ENCODE measurements at regions not wholly inside any gene's neighbourhood (a gene's known extent, or its start where the extent isn't known, plus 50 kb on each side); places are given as distances from the start of the nearest gene placed in this dataset.

GRCh38 chr12:127642208-127642607 is 624.8 kb upstream of the TMEM132C start:
- no peak for DNase-seq

DNA sequence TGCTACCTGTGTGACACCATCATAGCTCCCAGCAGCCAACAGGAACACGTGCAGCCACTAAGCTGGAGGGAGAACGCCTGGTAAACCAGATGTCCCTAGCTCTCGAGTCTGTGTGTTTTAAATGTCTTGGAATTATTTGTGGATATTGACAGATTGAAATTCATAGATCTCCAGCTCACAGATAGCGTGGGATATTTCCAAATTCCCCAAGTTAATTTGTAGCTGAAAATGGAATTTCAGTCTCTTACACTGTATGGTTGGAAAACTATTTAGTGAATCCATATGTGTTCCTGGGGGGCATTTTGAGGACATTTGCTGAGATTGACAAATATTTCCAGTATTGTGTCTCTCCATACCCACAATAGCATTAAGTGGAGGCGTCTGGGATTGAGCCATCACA is 618.6 kb upstream of the TMEM132C start:
- DNase-seq: no peak

DNA sequence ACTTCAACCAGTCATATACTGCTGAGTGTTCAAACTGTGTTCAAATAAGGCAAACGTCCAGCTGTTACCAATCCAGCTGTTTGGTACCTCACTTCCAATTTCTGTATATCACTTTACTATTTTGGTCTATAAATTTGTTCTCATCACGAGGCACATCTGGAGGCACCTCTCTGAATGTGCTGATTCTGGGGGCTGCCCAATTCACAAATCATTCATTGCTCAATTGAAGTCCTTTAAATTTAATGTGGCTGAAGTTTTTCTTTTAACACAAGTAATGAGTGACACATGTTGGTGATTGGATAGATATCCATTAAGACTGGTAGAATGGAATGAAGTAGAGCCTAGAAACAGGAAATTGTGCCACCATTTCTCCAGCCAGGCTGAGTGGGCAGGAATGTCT is 617.0 kb upstream of the TMEM132C start:
- DNase-seq: no peak

DNA sequence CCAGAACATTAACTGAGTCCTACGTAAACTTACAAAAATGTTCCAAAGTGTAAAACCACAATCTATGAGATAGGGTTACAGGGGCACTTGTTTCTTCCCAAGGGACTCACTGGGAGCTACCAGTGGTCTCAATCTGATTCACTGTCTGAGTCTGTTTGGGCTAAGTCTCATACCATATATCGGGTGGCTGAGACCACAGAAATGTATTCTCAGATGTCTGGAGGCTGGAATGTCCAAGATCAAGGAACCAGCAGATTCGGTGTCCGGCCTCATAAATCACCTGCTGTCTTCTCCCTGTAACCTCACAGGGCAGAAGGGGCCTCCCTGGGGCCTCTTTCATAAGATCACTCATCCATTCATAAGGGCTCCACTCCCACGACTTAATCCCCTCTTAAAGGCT is 616.3 kb upstream of the TMEM132C start:
- no peak for DNase-seq

DNA sequence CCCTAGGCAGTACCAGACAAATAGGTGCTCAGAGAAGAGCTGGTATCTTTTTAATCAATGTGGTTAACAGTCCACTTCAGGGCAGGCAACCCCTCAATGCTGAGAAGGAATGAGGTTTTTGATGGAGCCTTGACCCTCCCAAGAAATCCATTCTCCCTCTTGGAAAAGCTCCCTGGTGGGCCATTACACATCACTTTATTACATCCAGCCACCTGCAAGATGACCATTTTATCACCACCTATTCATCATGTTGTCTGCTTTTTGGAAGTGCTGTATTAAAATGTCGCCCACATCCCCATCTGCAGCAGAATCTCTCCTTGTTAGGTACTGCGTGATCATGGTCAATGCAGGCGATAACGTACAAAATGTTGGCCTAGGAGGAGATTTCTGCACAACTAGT is 614.7 kb upstream of the TMEM132C start:
- DNase-seq: no peak

GRCh38 chr12:127654383-127654985 is 612.5 kb upstream of the TMEM132C start:
- DNase-seq: no peak

DNA sequence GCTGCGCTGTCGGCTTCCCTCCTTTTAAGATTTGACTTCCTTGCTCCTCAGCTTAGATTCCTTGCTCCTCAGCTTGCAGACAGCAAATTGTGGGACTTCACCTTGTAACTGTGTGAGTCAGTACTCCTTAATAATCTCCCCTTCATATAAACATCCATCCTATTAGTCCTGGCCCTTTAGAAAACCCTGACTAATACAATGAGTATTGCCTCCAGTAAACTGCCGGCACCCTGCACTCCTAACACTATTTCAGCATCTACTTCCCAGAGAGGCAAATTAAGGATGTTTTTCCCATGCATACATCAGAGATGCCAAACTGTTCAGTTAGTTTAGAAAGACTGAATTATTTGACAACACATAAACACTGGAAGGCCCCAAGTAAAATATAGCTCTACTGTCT is 611.3 kb upstream of the TMEM132C start:
- no peak for DNase-seq

DNA sequence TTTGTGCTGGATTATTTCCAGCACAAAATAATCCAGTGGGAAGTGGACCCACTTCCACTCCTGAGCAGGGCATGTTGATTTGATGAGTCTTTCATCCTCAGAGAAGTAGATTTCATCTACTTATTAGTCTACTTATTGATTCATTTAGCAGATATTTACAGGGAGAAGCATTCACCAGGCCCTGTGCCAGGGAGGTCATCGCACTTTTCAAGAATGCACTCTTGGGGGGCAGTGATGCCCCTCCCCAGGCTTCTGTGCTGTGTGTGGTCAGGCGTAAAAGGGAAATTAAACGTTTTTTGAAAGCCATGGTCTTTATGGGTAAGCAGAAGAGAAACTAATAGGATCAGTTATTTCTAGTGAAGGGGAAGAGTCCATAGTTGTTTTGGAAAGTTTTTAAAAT is 610.7 kb upstream of the TMEM132C start:
- DNase-seq: no peak

GRCh38 chr12:127657036-127657435 is 609.9 kb upstream of the TMEM132C start:
- no peak for DNase-seq

DNA sequence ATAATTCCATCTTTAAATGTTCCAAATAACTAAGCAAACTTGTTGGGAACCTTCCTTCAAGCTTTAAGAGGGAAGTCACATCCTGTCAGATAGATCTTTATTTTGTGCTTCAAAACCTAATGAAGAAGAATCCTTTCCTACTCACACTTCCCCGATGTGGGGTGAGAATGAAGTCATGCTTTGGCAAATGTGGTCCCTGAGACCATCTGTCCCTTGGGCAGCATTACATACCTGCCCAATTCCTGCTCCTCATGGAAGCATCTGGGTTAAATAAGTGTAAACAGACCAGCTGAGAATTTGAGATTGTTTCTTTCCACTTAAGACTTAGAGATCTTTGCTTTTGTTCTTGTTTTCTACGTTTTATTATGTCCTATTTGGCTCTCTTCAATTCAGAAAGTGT is 606.0 kb upstream of the TMEM132C start:
- no peak for DNase-seq

DNA sequence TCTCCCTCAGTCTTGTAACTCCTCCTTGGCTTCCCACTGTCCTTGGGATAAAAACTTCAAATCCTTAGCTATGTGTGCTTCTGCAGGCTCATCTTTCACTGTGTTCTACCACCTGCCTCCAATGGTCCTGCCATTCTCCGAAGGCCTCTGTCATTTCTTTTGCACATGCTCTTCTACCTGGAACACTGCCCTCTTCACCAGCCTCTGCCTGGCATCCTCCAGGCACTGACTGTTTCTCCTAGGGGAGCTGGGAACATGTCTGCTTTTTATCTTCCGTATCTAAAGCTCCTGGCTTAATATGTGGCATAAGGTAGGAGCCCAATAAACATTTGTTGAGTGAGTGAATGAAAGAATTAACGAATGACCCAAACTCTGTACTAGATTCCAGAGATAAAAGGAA is 603.3 kb upstream of the TMEM132C start:
- DNase-seq: no peak

- DNase-seq: no peak
Observed at GRCh38 chr12:127664901-127665300, 602.1 kb upstream of the TMEM132C start.

GRCh38 chr12:127667131-127667685 is 599.8 kb upstream of the TMEM132C start:
- DNase-seq: no peak

DNA sequence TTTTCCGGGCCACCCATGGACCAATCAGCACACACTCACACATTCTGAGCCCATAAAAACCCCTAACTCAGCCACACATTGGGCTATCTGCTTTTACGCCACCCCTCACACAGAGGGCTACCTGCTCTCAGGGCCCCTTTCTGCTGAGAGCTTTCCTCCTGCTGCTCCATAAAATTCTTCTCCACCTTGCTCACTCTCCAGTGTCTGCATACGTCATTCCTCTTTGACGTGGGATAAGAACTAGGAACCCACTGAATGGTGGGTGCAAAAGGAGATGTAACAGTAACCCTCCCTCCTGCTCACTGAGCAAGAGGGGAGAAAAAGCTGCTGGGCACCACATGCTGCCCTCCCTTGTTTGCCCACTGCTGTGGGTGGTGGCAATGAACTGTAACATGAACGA is 596.7 kb upstream of the TMEM132C start:
- no peak for DNase-seq

DNA sequence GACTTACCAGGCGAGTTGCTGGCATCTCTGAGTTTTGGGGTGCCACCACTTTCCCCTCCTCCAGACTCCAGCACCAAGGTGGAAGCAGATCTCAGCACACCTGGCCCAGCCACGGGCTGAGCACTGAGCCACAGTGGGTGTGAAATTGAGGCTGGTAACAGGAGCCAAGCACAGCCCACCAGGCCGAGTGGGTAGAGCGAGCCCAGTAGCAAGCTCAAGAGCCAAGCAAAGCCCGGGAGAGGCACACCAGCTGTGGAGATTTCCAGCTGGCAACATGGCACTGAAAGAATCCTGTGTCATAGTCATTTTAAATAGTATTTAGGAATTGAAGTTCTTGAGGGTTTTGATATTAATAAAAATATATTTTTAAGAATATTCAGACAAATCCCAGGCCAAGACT is 596.2 kb upstream of the TMEM132C start:
- no peak for DNase-seq

- DNase-seq: no peak
Observed at GRCh38 chr12:127675936-127676335, 591.0 kb upstream of the TMEM132C start.

DNA sequence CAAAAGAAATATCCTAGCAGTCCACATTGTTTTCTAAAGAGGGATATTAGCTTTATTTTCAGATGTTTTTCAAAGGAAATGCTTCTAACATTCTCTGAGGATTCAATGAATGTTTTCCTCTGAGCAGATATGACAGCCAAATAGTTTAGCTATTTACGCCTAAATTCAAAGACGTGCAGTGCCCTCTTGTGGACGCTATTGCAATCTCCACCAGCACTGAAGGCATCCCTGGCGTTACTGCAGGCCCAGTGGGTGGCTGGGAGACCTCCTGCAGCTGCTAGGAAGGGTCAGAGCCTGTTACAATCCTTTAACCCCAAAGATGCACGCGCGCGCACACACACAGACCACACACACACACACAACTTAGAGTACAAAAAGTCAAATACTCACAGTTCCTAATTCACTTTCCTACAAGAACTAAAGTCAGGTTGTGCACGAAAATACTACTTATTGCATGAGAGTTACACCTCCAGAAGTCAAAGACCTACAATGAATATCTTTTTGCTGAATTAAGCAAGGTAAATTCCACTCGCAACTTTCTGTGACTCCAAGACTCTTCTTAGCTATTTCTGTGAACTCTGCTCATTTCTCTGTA is 589.3 kb upstream of the TMEM132C start:
- DNase-seq: peak; percentile 89

DNA sequence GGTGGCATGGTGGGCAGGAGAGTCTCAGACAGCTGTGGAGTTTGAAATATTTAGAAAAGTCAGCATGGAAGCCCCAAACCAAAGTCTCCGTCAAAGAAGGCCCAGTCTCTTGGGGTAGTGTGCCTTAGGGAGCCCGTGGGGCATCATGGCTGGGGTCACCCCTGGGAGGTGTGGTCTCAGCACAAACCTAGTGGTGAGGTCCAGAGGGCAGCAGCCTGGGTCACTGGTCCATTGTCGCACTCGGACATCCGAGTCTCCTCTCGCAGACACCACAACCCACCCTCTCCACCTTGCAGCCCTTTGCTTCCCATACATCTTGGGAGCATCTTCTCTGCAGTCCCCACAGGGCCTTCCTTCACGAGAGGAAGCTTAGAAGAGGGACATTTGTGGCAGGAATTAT is 588.0 kb upstream of the TMEM132C start:
- DNase-seq: no peak

DNA sequence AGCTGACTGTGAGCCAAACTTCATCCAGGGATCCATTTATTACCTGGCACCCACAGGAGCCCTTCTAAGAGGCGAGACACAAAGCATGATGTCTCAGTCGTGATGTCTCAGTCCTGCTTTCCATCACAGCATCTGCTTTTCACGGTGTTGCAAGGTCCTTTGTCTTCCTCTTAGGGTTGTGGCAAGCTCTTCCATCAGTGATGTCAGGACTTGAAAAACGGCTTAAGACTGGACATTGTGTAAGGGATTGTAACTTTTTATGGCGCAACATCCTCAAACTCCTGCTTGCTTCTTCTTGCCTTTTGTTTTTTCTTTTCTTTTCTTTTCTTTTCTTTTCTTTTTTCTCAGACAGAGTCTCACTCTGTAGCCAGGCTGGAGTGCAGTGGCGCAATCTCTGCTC is 586.5 kb upstream of the TMEM132C start:
- no peak for DNase-seq

GRCh38 chr12:127681151-127681754 is 585.7 kb upstream of the TMEM132C start:
- DNase-seq: no peak

- no peak for DNase-seq
Observed at GRCh38 chr12:127685491-127685890, 581.5 kb upstream of the TMEM132C start.

GRCh38 chr12:127685931-127686330 is 581.0 kb upstream of the TMEM132C start:
- no peak for DNase-seq

- no peak for DNase-seq
Observed at GRCh38 chr12:127687181-127687580, 579.8 kb upstream of the TMEM132C start.

- DNase-seq: no peak
Observed at GRCh38 chr12:127688906-127689428, 578.0 kb upstream of the TMEM132C start.

All from NCI-H510A treated with DMSO at 0.1 percent for 48 hours (cell line).